H1 (cell line): ENCODE measurements at regions not wholly inside any gene's neighbourhood (a gene's known extent, or its start where the extent isn't known, plus 50 kb on each side); places are given as distances from the start of the nearest gene placed in this dataset.

Experiments
- CTCF ChIA-PET: fragments of 300-600 bp; sonication (Branson Sonifier 250); formaldehyde crosslinking; loops from one replicate; lab custom pipeline; 2021; ENCODE audit not compliant: partially characterized antibody; lab: Charles Lee
- POLR2A ChIA-PET: fragments of 300-600 bp; sonication (Branson Sonifier 250); formaldehyde crosslinking; loops from one replicate; lab custom pipeline; 2021; ENCODE audit warnings: inconsistent platforms; ENCODE audit not compliant: partially characterized antibody; lab: Charles Lee
- DNase-seq, 2 experiments: peaks; one replicate each; pipeline versions ENCODE4 v3.0.0 to v3.0.0-alpha.2; 2010 to 2022; ENCODE audit warnings: low spot score in 2 of 2, low read depth in 1 of 2, mixed read lengths in 1 of 2
- FAIRE-seq: peaks from 2 replicates; lab custom pipeline; 2011; peaks lifted over from hg19 to GRCh38; lab: Jason Lieb, UNC
- H2AFZ ChIP-seq: 2 replicates; pipeline ENCODE4 v1.8.1; 2012; ENCODE audit warnings: low read length, inconsistent platforms
- H2AK5ac ChIP-seq: 2 replicates; pipeline ENCODE4 v1.6.1; 2013; ENCODE audit warnings: low read depth, low read length
- H2BK120ac ChIP-seq: replicated peaks from 2 replicates; pipeline ENCODE3; 2013; ENCODE audit warnings: low read depth, low read length, inconsistent platforms
- H2BK12ac ChIP-seq: 2 replicates; pipeline ENCODE4 v1.6.1; 2013; ENCODE audit warnings: low read depth, low read length
- H2BK15ac ChIP-seq: 2 replicates; pipeline ENCODE4 v1.6.1; 2013; ENCODE audit warnings: low read length
- H2BK20ac ChIP-seq: 2 replicates; pipeline ENCODE4 v1.6.1; 2013; ENCODE audit warnings: low read length
- H2BK5ac ChIP-seq: 2 replicates; pipeline ENCODE4 v1.6.1; 2013; ENCODE audit warnings: low read depth, low read length
- H3K14ac ChIP-seq: 2 replicates; pipeline ENCODE4 v1.6.1; 2013; ENCODE audit warnings: inconsistent platforms; ENCODE audit not compliant: insufficient read length
- H3K18ac ChIP-seq: 2 replicates; pipeline ENCODE4 v1.6.1; 2013; ENCODE audit warnings: low read length; ENCODE audit errors: extremely low read depth
- H3K23ac ChIP-seq: 2 replicates; pipeline ENCODE4 v1.6.1; 2013; ENCODE audit warnings: inconsistent platforms; ENCODE audit not compliant: insufficient read length
- H3K23me2 ChIP-seq: 2 replicates; pipeline ENCODE4 v1.6.1; 2013; ENCODE audit warnings: low read depth, low read length
- H3K27ac ChIP-seq: 2 replicates; pipeline ENCODE4 v1.6.1; 2011; ENCODE audit warnings: low read depth, low read length, inconsistent platforms
- H3K27me3 ChIP-seq, 4 experiments: replicated peaks in 1 of 4; 1 replicate in 1 of 4; 2 replicates in 3 of 4; pipeline versions ENCODE4 v1.6.1 to v1.8.1; 2011 to 2013; ENCODE audit warnings: low read length in 3 of 4, mild to moderate bottlenecking in 3 of 4, inconsistent platforms in 2 of 4, mixed read lengths in 2 of 4, moderate library complexity in 1 of 4; ENCODE audit not compliant: control insufficient read depth in 3 of 4, insufficient read depth in 3 of 4; ENCODE audit errors: extremely low read depth in 1 of 4
- H3K36me3 ChIP-seq, 4 experiments: 2 replicates each; pipeline versions ENCODE4 v1.6.1 to v1.8.1; 2011 to 2013; ENCODE audit warnings: mild to moderate bottlenecking in 4 of 4, low read length in 3 of 4, moderate library complexity in 2 of 4, control low read depth in 1 of 4, inconsistent platforms in 1 of 4; ENCODE audit not compliant: insufficient read depth in 4 of 4, control insufficient read depth in 2 of 4
- H3K4ac ChIP-seq: replicated peaks from 2 replicates; pipeline ENCODE3; 2013; ENCODE audit warnings: low read length, low read depth, mixed read lengths, inconsistent platforms; ENCODE audit not compliant: insufficient read length
- H3K4me1 ChIP-seq, 4 experiments: replicated peaks in 1 of 4; 1 replicate in 1 of 4; 2 replicates in 3 of 4; pipeline versions ENCODE4 v1.6.1 to v1.8.1; 2011 to 2013; ENCODE audit warnings: low read length in 3 of 4, inconsistent platforms in 2 of 4, mixed read lengths in 1 of 4; ENCODE audit not compliant: insufficient read depth in 4 of 4, control insufficient read depth in 3 of 4
- H3K4me2 ChIP-seq, 2 experiments: 2 replicates each; pipeline versions ENCODE4 v1.6.1 to v1.8.1; 2011 to 2013; ENCODE audit warnings: low read depth in 2 of 2, low read length in 2 of 2, control low read depth in 1 of 2, inconsistent platforms in 1 of 2, mild to moderate bottlenecking in 1 of 2; ENCODE audit not compliant: insufficient read depth in 1 of 2
- H3K4me3 ChIP-seq, 4 experiments: fragments of 200-600, 300-600 bp in 1 of 4; sonication (generic), shearing (Covaris generic), sonication (Bioruptor Twin) in 1 of 4; 2 replicates each; pipeline versions ENCODE4 v1.5.1 to v1.8.1; 2011 to 2016; ENCODE audit warnings: low read length in 4 of 4, low read depth in 3 of 4, control low read depth in 2 of 4, inconsistent platforms in 2 of 4, mild to moderate bottlenecking in 2 of 4, mixed read lengths in 1 of 4, moderate library complexity in 1 of 4; ENCODE audit not compliant: insufficient read depth in 2 of 4; ENCODE audit errors: extremely low read depth in 1 of 4
- H3K56ac ChIP-seq: replicated peaks from 2 replicates; pipeline ENCODE3; 2013; ENCODE audit warnings: low read depth, mild to moderate bottlenecking, mixed read lengths, low read length, inconsistent platforms; ENCODE audit not compliant: insufficient read length
- H3K79me1 ChIP-seq: 2 replicates; pipeline ENCODE4 v1.6.1; 2013; ENCODE audit warnings: low read depth, low read length, control low read depth
- H3K79me2 ChIP-seq, 2 experiments: 2 replicates each; pipeline versions ENCODE4 v1.6.1 to v1.8.1; 2012 to 2013; ENCODE audit warnings: low read length in 2 of 2, mild to moderate bottlenecking in 2 of 2, inconsistent platforms in 1 of 2; ENCODE audit not compliant: insufficient read depth in 2 of 2, control insufficient read depth in 1 of 2
- H3K9ac ChIP-seq, 4 experiments: replicated peaks in 1 of 4; 1 replicate in 1 of 4; 2 replicates in 3 of 4; pipeline versions ENCODE4 v1.6.1 to v1.8.1; 2011 to 2013; ENCODE audit warnings: low read depth in 3 of 4, low read length in 3 of 4, control low read depth in 2 of 4, mild to moderate bottlenecking in 2 of 4, moderate library complexity in 2 of 4, inconsistent platforms in 1 of 4; ENCODE audit errors: extremely low read depth in 1 of 4
- H3K9me3 ChIP-seq, 2 experiments: 2 replicates each; pipeline versions ENCODE4 v1.6.1 to v1.8.1; 2012 to 2013; ENCODE audit warnings: mild to moderate bottlenecking in 2 of 2, moderate library complexity in 2 of 2, control low read depth in 1 of 2, inconsistent platforms in 1 of 2, low read depth in 1 of 2, low read length in 1 of 2, mixed read lengths in 1 of 2; ENCODE audit not compliant: insufficient read depth in 2 of 2
- H4K20me1 ChIP-seq, 2 experiments: replicated peaks in 1 of 2; 2 replicates each; pipeline versions ENCODE3 to v1.8.1; 2011 to 2013; ENCODE audit warnings: inconsistent platforms in 2 of 2, low read length in 2 of 2, mild to moderate bottlenecking in 1 of 2; ENCODE audit not compliant: insufficient read depth in 2 of 2, control insufficient read depth in 1 of 2
- H4K5ac ChIP-seq: 2 replicates; pipeline ENCODE4 v1.6.1; 2013; ENCODE audit warnings: low read length, low read depth, mixed read lengths, inconsistent platforms; ENCODE audit not compliant: insufficient read length
- H4K8ac ChIP-seq: 2 replicates; pipeline ENCODE4 v1.8.0; 2013; ENCODE audit warnings: mild to moderate bottlenecking, moderate library complexity, low read length, inconsistent platforms; ENCODE audit not compliant: insufficient read depth; ENCODE audit errors: extremely low read depth
- H4K91ac ChIP-seq: replicated peaks from 2 replicates; pipeline ENCODE3; 2013; ENCODE audit warnings: low read length, mixed read lengths, inconsistent platforms; ENCODE audit not compliant: insufficient read length
- CREB1 ChIP-seq: IDR thresholded peaks from 2 replicates; pipeline ENCODE4 v1.6.1; 2012; ENCODE audit warnings: inconsistent platforms
- EP300 ChIP-seq, 2 experiments: IDR thresholded peaks; 1 replicate in 1 of 2; 2 replicates in 1 of 2; pipeline ENCODE4 v1.6.1; 2011 to 2012; ENCODE audit warnings: low read depth in 2 of 2, low read length in 2 of 2, mild to moderate bottlenecking in 2 of 2, borderline replicate concordance in 1 of 2, inconsistent platforms in 1 of 2, moderate library complexity in 1 of 2
- JUND ChIP-seq: IDR thresholded peaks from 2 replicates; pipeline ENCODE4 v1.6.1; 2011; ENCODE audit warnings: mild to moderate bottlenecking, improper control_type of control experiment, low read length
- KDM5A ChIP-seq: fragments of 200-600 bp; IDR thresholded peaks from 2 replicates; pipeline ENCODE4 v1.7.1; 2012; ENCODE audit warnings: mild to moderate bottlenecking, low read length, inconsistent platforms, mixed read lengths
- NRF1 ChIP-seq: IDR thresholded peaks from 2 replicates; pipeline ENCODE4 v1.6.1; 2011; ENCODE audit warnings: mild to moderate bottlenecking, low read depth, low read length, improper control_type of control experiment
- RXRA ChIP-seq: IDR thresholded peaks from 2 replicates; pipeline ENCODE4 v1.6.1; 2011; ENCODE audit warnings: low read depth, mild to moderate bottlenecking, low read length, moderate library complexity; ENCODE audit not compliant: insufficient read depth
- SP2 ChIP-seq: IDR thresholded peaks from 2 replicates; pipeline ENCODE4 v1.6.1; 2012; ENCODE audit warnings: mild to moderate bottlenecking, low read length, inconsistent platforms
- SP4 ChIP-seq: IDR thresholded peaks from 2 replicates; pipeline ENCODE4 v1.6.1; 2012; ENCODE audit warnings: low read length, inconsistent platforms

- Histone ChIP-seq H3K4me1 (no peaks in the 10 kb centered on the region), H3K14ac (no peak overlapping the region), H4K20me1 (no peaks in the 10 kb centered on the region), H3K4me2 (no peak overlapping the region), H2BK5ac (no peak overlapping the region), H3K23ac (no peak overlapping the region), H2BK12ac (no peak overlapping the region), H2BK15ac (no peak overlapping the region), H2AFZ (no peak overlapping the region), H3K27me3 (no peaks in the 10 kb centered on the region), H3K23me2 (no peaks in the 10 kb centered on the region), H2BK120ac (no peak overlapping the region), H4K8ac (no peak overlapping the region), H3K4ac (no peak overlapping the region), H3K9me3 (no peaks in the 10 kb centered on the region), H2AK5ac (no peak overlapping the region), H3K18ac (no peak overlapping the region), H3K36me3 (no peaks in the 10 kb centered on the region), H3K79me1 (no peaks in the 10 kb centered on the region), H3K27ac (no peak overlapping the region), H3K79me2 (no peaks in the 10 kb centered on the region), H2BK20ac (no peak overlapping the region), H3K56ac (no peak overlapping the region), H4K5ac (no peak overlapping the region), H3K4me3 (no peak overlapping the region), H3K9ac (no peak overlapping the region), H4K91ac (no peak overlapping the region)
- DNase-seq (no peak), FAIRE-seq (no peak)
- ChIA-PET CTCF (no interaction called here), POLR2A (no interaction called here)
- TF ChIP-seq RXRA (no peak), JUND (no peak), SP4 (no peak), KDM5A (no peak), SP2 (no peak), NRF1 (no peak), EP300 (IDR thresholded peaks at IDR 0.05; ENCODE audit: borderline replicate concordance in 1 of 2, low read depth in 2 of 2, low read length in 2 of 2) (no peak), CREB1 (no peak)
Measured at GRCh38 chrX:39563178-39563577, 534.6 kb downstream of the BCOR start.
